LNCAP (cell line): ENCODE measurements at regions not wholly inside any gene's neighbourhood (a gene's known extent, or its start where the extent isn't known, plus 50 kb on each side); places are given as distances from the start of the nearest gene placed in this dataset.

ENCODE experiments used
- CTCF ChIP-seq: fragments of 450-650 bp; IDR thresholded peaks from 2 replicates; pipeline ENCODE4 v1.5.1; 2017; ENCODE audit warnings: mild to moderate bottlenecking

- no peak for TF ChIP-seq CTCF
Observed at GRCh38 chr7:17564678-17565212, 266.3 kb downstream of the AHR start.

DNA sequence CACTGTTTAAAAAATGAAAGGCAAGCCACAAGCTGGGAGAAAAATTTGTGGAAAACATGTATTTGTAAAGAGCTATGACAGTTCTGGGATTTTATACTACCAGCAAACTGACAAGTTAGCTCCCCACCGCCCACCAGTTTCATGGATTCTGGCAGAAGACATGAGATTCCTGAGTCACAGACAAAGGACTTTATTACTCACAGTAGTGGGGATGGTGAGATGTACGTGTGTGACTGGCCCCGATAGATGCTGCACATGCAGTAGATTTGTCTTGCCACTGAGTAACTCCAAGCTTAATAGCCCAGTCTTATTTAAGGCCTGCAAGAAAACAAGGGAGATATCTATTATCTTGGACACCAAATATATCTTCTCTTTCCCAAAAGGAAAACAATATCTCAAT lies 281.7 kb downstream of the AHR start:
- no peak for TF ChIP-seq CTCF

GRCh38 chr7:17580856-17581255 lies 282.4 kb downstream of the AHR start:
- TF ChIP-seq CTCF: no peak

DNA sequence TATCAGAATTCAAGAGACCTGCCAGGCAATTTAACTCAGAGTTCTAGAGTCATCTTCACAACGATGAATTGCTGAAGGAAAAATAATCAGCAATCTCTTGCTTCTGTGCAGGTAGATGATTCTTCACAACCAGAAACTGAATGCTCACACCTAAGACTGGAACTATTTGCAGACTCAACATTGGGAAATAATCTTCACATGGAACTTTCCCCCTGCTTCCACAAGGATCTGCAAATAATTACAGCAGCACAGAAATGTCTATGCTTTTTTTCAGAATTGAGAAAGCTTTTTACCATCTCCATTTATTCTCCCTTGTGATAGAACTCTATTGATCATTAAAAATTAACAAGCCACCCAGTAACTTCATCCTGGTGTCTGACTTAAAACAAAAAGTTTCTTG lies 282.8 kb downstream of the AHR start:
- no peak for TF ChIP-seq CTCF

DNA sequence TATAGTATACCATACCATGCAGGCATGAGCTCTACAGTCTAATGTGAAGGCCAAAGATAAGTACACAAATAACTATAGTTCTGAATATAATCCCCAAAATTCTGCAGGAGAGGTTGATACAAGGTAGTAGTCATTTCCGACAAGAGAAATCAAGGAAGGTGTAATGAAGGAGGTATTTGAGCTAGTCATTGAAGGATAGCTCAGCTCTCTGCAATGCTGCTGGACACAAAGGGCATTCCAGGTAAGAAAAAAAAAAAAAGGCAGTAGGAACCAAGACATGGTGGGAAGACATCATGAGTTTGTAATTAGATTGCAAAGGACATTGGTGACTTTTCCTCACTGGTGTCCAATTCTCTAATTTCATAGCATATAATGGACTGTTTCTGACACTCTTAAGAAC lies 285.3 kb downstream of the AHR start:
- no peak for TF ChIP-seq CTCF

DNA sequence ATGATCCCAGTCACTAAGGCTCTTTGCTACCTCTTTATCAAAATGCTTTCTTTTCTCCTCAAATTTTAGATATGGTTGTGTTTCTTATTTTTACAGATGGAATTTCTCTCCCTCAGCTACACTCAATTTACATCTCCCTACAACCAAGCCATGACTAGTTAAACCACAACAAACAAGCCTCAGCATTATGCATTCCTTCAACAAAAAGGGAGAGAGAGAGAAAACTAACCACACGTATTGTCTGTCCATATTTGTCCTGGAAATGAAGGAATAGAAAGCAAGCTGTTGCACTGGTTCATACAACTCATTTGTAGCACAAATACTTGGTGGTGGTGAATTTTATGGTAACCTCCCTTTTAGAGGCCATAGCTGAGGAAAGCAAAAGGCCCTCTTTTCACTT lies 286.4 kb downstream of the AHR start:
- no peak for TF ChIP-seq CTCF

- TF ChIP-seq CTCF: no peak
Observed at GRCh38 chr7:17586711-17587110, 288.3 kb downstream of the AHR start.

- no peak for TF ChIP-seq CTCF
Observed at GRCh38 chr7:17588730-17589129, 290.3 kb downstream of the AHR start.
